T47D (cell line): ENCODE measurements at regions not wholly inside any gene's neighbourhood (a gene's known extent, or its start where the extent isn't known, plus 50 kb on each side); places are given as distances from the start of the nearest gene placed in this dataset.
"Not testable (repeated sequence)": the region's sequence is repeated elsewhere in the genome, so short reads cannot be mapped to it uniquely, and the experiment has no call there.

Experiments used
- DNase-seq, 2 experiments: peaks; one replicate each; pipeline versions ENCODE4 v3.0.0 to v3.0.0-alpha.2; 2011 to 2012; ENCODE audit warnings: low read depth in 1 of 2, low spot score in 1 of 2
- JUND ChIP-seq: IDR thresholded peaks from 2 replicates; pipeline ENCODE4 v1.6.1; 2012; ENCODE audit warnings: low read depth
- in situ Hi-C: cut with HindIII; loops from 2 replicates; pipeline ENCODE4 v1.10.0; 2016; ENCODE audit warnings: low sequenced_read_pairs, low pct_unique_long_range_greater_than_20kb

DNA sequence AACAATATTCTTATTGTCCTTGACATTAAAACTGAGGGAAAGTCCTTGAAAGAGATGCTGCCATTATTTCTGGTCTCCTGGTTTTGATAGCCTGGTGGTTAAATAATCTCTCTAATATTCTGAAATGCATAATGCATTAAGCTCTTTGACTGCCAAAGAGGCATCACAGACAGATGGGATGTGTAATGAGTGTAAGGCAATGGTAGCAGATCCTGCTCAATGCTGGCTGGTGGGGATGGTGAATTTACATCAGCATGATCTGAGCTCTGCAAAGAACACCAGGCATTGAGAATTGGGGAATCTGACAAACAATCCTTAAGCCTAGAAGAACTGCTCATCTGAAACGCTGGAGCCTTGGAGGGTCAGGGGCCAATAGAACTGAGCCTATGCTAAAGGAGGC is 528.6 kb upstream of the LMCD1 start:
- no peak for DNase-seq
- in situ Hi-C loops: no loop called here
- no peak for TF ChIP-seq JUND

DNA sequence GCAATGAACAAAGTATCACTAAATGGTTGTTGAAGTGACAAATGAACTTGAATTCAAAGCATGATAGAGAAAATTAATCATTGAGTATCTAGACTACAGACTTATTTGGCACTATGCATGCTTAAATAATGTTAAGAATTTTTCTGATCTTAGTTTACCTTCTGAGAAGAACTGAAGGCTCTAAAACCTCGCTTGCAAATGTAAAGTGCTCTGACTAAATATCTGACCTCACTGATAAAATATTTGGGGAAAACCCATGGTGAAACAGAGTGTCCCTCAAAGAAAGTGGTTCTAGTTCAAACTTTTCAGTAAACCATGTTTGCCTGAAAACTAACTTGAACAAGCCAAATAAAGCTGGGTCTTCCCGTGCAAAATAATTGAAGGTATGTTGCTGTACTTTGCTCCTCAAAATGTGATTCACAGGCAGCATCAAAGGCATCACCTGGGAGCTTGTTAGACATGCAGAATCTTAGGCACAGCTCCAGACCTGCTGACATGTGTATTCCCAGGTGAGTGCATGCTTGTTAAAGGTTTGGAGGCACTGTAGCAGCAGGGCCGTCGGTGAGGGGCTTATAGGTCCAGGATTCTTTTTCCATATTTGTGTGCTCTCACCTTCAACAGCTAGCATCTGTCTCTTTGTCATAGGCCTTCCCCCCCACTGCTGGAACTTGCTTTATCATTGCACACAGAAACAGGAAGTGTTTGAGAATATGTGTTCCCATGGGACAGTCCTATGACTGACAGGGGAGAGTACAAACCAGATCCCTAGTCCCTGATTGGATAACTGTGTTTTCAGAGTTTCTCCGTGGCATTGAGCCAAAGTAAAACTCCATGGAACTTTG is 524.2 kb upstream of the LMCD1 start:
- in situ Hi-C loops: no loop called here
- TF ChIP-seq JUND: no peak
- peak in 1 of 2 experiments; percentile 7 for DNase-seq

DNA sequence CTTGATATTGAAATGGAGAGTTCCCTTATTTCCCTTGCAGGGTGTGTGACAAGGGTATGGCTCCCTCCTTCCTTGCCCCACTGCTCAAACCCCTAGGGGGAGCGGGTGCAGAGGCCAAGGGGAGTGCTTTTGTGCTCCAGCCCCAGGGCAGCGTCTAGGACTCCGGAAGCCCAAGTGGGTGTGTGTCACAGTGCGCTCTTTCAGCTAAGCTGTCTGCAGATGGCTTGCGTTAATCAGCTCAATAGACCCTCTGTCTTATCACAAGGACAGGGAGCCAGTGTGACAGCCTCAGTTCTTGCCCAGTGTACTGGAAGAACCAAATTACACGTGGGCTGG is 523.6 kb upstream of the LMCD1 start:
- no peak for DNase-seq
- no peak for TF ChIP-seq JUND
- in situ Hi-C loops: no loop called here

DNA sequence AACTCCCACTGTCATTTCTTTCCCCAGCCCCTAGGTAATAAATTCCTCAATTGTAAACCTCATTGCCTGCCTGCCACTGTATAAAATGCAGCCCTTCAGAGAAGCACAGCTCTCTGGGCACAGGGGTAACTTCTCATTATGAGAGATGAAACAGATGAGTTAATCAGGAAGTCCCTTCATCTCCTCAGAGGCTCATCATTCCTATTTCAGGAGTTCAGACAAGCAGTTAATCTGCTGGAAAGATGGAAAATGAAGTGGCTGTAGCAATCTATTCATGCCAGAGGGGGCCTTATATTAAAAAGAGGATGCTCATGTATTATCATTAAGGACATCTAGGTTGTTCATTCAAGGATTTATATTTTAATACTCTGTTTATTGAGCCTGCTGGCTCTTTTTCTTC is 519.5 kb upstream of the LMCD1 start:
- TF ChIP-seq JUND: no peak
- DNase-seq: no peak
- in situ Hi-C loops: no loop called here

DNA sequence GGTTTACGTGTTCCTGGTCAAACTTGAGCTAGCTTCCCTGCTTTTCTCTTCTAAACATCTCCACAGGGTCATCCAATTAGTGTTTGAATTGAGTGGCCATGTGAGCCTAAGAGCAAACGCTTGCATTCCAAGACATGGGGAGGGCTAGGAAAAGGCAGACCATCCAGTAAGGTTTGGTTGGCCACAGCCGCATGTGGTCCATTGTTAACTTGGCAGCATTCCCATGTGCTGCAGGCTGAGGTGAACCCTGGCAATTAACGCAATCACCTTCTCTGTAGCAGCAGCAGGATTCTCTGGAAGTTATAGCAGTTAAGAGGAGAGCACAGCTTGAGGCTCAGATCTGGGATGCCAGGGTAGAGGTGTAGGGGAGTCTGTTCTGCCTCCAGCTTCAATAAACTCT is 502.2 kb upstream of the LMCD1 start:
- no peak for TF ChIP-seq JUND
- in situ Hi-C loops: no loop called here
- no peak for DNase-seq

DNA sequence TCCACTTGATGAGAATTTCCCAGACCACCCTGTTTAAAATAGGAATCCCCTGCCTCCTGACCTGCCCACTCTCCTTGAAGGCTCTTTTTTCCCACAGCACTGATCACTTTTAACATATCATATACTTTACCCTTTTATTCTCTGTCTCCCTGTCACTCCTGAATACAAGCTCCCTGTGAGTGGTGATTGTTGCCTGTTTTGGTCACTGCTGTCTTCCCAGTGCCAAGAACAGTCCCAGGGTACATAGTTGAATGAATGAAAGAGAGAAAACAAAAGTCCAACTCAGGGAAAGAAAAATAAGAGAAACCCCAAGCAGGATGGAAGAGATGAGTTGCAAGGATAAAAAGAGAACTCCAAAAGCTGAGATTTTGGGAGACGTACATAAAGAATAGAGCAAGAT is 500.3 kb upstream of the LMCD1 start:
- no peak for DNase-seq
- in situ Hi-C loops: no loop called here
- no peak for TF ChIP-seq JUND

DNA sequence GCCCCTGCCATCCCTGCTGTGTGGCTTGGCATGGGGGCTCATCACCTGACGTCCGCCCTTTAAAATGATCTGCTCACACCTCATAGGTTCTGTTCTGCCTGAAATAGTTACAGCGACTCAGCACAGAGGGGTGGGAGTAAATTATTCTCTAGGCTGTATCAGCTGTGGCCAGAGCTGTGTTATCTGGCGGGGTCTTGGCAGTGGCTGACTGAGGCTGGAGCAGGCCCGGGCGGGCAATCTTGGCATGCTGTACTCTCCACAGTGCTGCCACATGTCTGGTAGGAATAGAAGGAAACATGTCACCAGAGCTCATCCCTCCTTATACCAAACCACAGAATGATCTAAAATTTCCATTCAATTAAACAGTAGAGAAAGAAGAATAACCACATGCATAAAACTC is 499.9 kb upstream of the LMCD1 start:
- DNase-seq: no peak
- no peak for TF ChIP-seq JUND
- in situ Hi-C loops: no loop called here

DNA sequence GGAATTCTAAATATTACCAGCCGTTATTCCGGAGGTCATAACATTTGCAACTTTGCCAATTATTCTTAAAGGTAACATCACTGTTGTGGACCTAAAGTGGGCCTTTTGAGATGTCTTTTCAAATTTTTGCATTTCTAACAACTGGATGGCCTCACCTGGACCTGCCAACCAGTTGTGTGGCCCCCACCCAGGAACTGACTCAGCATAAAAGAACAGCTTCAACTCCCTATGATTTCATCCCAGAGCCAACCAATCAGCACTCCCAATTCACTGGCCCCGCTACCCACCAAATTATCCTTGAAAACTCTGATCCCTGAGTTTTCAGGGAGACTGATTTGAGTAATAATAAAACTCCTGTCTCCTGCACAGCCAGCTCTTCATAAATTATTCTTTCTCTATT is 489.7 kb upstream of the LMCD1 start:
- in situ Hi-C loops: no loop called here
- no peak for DNase-seq
- no peak for TF ChIP-seq JUND

DNA sequence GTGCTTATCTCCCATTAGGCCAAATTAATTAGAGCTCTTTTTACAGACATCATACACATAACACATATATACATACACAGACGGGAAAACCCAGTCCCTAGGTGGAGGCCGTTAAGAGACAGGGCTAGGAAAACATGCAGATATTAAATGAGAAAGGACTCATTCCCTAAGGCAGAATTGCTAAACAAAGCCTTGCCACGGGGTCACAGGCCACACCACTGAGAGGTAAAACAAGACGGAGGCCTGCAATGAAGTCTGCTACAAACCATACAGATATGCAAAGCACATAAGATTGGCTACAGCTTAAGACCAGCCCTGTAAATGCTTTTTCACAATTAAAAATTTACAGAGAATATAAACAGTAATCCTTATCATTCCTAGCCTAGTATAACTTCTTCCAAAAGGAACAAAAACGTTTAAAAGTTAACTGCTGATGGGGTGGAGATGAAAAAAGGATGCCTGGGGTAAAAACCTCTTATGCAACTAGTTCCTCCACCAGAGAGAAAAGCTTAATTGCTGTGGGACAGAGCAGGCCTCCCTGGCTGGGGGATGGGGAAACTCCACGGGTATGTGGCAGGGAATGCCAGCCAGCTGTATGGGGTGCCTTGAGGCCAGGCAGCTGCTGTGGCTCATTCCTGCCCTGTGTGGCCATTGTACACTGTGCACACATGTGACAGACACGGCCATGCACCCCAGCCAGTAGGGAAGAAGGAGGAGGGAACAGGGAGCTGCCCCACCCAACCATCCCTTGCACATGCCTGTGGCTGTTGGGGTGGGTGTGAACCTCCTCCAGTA is 481.4 kb upstream of the LMCD1 start:
- no peak for TF ChIP-seq JUND
- in situ Hi-C loops: no loop called here
- no peak for DNase-seq

DNA sequence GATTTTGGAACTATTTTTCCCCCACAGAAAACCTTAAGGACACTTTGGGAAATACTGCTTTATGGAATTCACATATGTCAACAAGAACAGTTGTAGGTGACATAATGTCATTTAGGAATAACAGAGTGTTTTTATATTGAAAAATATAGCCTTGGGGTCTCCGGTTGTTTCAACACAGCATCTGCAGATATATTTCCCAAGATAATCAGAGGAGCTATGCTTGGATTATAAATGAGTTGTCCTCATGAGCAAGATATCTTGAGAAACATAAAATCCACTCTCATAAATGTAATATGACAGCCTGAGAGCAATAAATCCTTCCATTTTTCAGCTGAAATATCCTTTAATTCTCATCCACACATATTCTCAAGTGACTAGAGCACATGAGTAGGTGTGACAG is 473.7 kb upstream of the LMCD1 start:
- TF ChIP-seq JUND: no peak
- no peak for DNase-seq
- in situ Hi-C loops: no loop called here

DNA sequence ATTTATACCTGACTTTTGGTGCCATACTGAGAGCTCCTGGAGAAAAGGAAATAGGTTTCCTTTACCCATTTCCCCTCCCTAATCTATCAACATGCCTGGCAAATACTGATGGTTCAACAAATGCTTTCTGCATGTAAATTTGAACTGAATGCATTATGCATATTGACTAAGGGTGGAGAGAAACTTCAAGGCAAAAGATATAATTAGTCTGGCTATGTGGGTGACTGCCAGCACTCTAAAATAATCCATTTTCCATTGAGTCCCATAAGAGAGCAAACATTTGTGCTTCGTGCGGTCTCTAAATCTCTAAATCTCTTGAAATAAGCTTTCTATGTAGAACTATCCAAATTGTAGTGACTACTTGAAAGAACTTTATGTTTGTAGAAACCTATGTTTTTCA is 451.3 kb upstream of the LMCD1 start:
- DNase-seq: no peak
- TF ChIP-seq JUND: no peak
- in situ Hi-C loops: no loop called here

DNA sequence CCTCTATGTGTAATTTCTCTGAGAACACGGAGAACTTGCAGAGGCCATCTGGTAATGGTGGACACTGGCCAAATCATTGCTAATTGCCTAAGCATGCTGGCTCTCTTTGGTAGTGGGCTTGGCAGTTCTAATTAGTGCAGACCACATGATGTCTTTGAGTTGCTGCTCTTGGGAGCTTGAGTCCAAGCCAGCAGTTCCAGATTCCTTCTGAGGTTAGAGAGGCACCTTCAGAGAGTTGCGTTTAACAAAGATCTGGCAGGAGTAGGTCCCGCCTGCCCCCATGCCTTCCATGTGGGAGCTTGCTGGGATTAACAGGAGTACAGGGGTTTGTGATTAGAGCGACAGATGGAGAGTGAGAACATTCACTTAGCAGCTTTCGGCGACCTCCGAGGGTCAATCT is 449.0 kb upstream of the LMCD1 start:
- in situ Hi-C loops: no loop called here
- DNase-seq: no peak
- TF ChIP-seq JUND: no peak

DNA sequence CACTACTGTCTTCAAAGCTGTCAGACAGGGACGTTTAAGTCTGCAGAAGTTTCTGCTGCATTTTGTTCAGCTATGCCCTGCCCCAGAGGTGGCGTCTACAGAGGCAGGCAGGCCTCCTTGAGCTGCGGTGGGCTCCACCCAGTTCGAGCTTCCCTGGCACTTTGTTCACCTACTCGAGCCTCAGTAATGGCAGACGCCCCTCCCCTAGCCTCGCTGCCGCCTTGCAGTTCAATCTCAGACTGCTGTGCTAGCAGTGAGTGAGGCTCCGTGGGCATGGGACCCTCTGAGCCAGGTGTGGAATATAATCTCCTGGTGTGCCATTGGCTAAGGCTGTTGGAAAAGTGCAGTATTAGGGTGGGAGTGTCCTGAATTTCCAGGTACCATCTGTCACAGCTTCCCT is 433.5 kb upstream of the LMCD1 start:
- DNase-seq, in situ Hi-C loops: not testable (repeated sequence)
